RWPE2 (cell line): ENCODE measurements at regions not wholly inside any gene's neighbourhood (a gene's known extent, or its start where the extent isn't known, plus 50 kb on each side); places are given as distances from the start of the nearest gene placed in this dataset.
A peak's percentile ranks its signal among the peaks of the same experiment; 100 is the strongest.

Experiments
- ATAC-seq: fragments of 200-7000 bp; cut with Tn5 transposase; 3 replicates; pipeline ENCODE4 v1.9.1; 2021; ENCODE audit warnings: low read depth
- DNase-seq: peaks from one replicate; pipeline ENCODE4 v3.0.0-alpha.2; 2020; ENCODE audit warnings: low spot score
- H3K27ac ChIP-seq: fragments of 450-650 bp; 2 replicates; pipeline ENCODE4 v1.5.1; 2017; ENCODE audit warnings: mild to moderate bottlenecking; ENCODE audit not compliant: poor library complexity, severe bottlenecking
- H3K27me3 ChIP-seq: fragments of 250-450 bp; sonication (Bioruptor Pico); 2 replicates; pipeline ENCODE4 v1.5.1; 2021; ENCODE audit warnings: mild to moderate bottlenecking, moderate library complexity; ENCODE audit not compliant: insufficient read depth, poor library complexity, severe bottlenecking
- H3K36me3 ChIP-seq: fragments of 250-450 bp; sonication (Bioruptor Pico); 2 replicates; pipeline ENCODE4 v1.5.1; 2020; ENCODE audit warnings: low read depth, mild to moderate bottlenecking, moderate library complexity
- H3K4me1 ChIP-seq: fragments of 250-450 bp; sonication (Bioruptor Pico); 2 replicates; pipeline ENCODE4 v1.5.1; 2021; ENCODE audit warnings: mild to moderate bottlenecking, moderate library complexity; ENCODE audit not compliant: insufficient read depth, poor library complexity, severe bottlenecking
- H3K4me3 ChIP-seq: fragments of 250-450 bp; sonication (Bioruptor Pico); 2 replicates; pipeline ENCODE4 v1.5.1; 2021; ENCODE audit warnings: mild to moderate bottlenecking, moderate library complexity; ENCODE audit not compliant: severe bottlenecking
- H3K9me3 ChIP-seq: fragments of 250-450 bp; sonication (Bioruptor Pico); 2 replicates; pipeline ENCODE4 v1.5.1; 2021; ENCODE audit warnings: mild to moderate bottlenecking, moderate library complexity; ENCODE audit not compliant: severe bottlenecking
- TF ChIP-seq, protein P1 (sequence below): fragments of 450-650 bp; IDR thresholded peaks from one replicate; pipeline ENCODE4 v1.5.1; 2017; ENCODE audit warnings: mild to moderate bottlenecking, moderate library complexity; ENCODE audit not compliant: poor library complexity, severe bottlenecking

DNA sequence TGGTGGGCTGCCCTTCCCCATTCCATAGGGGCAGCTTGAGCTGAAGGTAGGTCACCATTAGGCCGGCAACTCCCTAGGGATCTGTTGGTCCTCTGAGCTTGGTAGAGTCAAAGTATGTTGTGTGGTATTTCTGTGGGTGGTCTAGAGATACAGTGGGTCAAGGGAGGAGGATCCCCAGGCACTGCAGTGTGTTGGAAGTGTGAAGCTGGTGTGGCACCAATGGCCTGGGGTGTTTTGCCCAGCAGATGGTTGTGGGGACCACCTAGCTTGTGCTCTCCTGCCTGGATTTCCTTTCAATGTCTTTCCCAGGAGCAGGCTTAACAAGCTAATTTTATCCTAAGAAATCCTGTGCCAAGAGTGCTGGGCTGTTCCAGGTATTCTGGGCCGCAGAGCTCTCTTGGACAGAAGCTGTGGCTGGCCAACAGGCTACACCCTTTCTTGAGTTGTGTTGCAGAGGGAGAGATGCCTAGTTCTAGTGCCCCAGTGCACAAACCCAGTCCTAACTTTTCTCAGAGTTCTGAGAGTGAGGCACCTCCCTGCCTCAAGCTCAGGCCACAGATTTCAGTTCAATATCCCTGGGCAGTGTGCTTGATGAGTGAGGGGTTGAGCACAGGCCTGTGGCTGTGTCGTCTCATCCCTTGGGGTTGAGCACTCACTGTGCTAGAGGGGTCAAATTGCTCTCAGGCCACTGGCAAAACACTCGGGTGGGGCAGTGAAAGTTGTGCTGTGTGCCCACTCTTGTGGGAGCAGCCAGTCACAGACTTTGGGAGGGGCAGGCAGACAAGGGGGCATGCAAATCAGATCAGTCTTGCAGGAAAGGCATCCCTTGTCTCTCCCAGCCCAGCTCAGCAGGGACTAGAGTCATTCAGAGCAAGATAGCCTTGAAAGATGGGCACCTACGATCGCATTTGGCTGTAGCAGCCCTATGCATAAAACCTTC, 1806.1 kb upstream of the MIR17HG start:
- Histone ChIP-seq H3K27me3 (no peaks in the 10 kb centered on the region), H3K27ac (no peak overlapping the region), H3K4me1 (no peaks in the 10 kb centered on the region), H3K9me3 (no peaks in the 10 kb centered on the region), H3K4me3 (no peak overlapping the region), H3K36me3 (no peaks in the 10 kb centered on the region)
- ATAC-seq (no peak), DNase-seq (no peak)
- TF ChIP-seq, protein P1, sequence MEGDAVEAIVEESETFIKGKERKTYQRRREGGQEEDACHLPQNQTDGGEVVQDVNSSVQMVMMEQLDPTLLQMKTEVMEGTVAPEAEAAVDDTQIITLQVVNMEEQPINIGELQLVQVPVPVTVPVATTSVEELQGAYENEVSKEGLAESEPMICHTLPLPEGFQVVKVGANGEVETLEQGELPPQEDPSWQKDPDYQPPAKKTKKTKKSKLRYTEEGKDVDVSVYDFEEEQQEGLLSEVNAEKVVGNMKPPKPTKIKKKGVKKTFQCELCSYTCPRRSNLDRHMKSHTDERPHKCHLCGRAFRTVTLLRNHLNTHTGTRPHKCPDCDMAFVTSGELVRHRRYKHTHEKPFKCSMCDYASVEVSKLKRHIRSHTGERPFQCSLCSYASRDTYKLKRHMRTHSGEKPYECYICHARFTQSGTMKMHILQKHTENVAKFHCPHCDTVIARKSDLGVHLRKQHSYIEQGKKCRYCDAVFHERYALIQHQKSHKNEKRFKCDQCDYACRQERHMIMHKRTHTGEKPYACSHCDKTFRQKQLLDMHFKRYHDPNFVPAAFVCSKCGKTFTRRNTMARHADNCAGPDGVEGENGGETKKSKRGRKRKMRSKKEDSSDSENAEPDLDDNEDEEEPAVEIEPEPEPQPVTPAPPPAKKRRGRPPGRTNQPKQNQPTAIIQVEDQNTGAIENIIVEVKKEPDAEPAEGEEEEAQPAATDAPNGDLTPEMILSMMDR = no peak

DNA sequence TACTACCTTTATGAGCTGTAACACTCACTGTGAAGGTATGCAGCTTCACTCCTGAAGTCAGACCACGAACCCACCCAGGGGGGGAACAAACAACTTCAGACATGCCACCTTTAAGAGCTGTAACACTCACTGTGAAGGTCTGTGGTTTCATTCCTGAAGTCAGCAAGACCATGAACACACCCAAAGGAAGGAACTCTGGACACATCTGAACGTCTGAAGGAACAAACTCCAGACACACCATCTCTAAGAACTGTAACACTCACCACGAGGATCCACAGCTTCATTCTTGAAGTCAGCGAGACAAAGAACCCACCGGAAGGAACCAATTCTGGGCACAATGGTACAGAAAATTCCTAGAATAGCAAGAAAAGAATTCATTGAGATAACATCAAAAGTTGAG, 1796.5 kb upstream of the MIR17HG start:
- Histone ChIP-seq H3K27ac (peak overlapping the region; percentile 62), H3K4me3 (no peak overlapping the region), H3K36me3 (no peaks in the 10 kb centered on the region), H3K27me3 (no peaks in the 10 kb centered on the region), H3K9me3 (no peaks in the 10 kb centered on the region), H3K4me1 (peaks cover 5% of the 10 kb centered on the region)
- ATAC-seq (peak; percentile 82), DNase-seq (no peak)
- TF ChIP-seq, protein P1 = no peak

DNA sequence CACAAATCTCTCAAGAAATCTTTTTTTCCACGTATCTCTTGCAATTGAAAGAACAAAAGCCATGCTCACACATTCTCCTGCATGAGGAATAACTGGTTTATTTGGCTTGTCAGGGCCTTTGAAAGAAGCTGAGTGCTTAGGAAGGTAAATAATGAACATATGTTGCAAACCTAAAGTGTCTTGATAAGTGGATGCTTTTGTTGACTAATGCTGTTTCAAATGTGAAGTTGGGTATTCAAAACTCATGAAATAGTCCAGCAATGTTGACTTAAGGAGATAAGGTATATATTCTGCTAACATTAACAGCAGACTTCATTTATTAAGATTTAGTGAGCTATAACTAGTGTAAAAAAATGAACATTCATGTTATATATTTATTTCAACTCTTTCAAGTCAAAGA, 1792.7 kb upstream of the MIR17HG start:
- DNase-seq (no peak), ATAC-seq (no peak)
- Histone ChIP-seq H3K36me3 (no peaks in the 10 kb centered on the region), H3K9me3 (no peaks in the 10 kb centered on the region), H3K27me3 (no peaks in the 10 kb centered on the region), H3K4me1 (peaks cover 5% of the 10 kb centered on the region), H3K27ac (no peak overlapping the region), H3K4me3 (no peak overlapping the region)
- TF ChIP-seq, protein P1 = no peak

DNA sequence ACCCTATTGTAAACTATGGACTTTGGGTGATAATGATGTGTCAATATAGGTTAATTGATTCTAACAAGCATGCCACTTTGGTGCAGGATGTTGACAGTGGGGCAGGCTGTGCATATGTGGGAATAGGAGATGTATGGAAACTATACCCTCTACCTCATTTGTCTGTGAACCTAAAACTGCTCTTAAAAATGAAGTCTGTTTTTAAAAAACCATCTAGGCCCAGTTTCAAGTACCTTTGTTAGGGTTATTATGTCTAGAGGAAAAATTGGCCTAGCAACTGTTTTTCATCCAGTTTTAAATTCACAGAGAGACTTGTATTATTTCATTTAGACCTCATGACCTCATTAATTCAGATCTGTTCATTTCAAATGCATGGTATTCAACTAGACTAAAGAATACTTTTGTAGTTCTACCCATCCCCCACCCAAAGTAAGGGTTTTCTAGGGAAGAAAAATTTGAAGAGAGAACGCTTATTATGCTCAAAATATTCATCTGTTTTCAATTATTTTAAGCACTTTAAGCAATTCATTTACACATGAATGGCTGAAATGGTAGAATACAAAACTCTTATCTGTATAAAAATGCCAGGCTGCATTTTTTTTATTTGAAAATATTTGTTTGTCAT, 1781.9 kb upstream of the MIR17HG start:
- TF ChIP-seq, protein P1 = no peak
- Histone ChIP-seq H3K36me3 (no peaks in the 10 kb centered on the region), H3K27me3 (no peaks in the 10 kb centered on the region), H3K4me3 (no peak overlapping the region), H3K4me1 (no peaks in the 10 kb centered on the region), H3K27ac (no peak overlapping the region), H3K9me3 (no peaks in the 10 kb centered on the region)
- ATAC-seq = no peak
- DNase-seq = no peak
